Ovary (tissue), 7 donors: ENCODE measurements at regions not wholly inside any gene's neighbourhood (a gene's known extent, or its start where the extent isn't known, plus 50 kb on each side); places are given as distances from the start of the nearest gene placed in this dataset.
"Not testable (repeated sequence)": the region's sequence is repeated elsewhere in the genome, so short reads cannot be mapped to it uniquely, and the experiment has no call there.

Source experiments
- DNase-seq, 5 donors: peaks; one replicate each; pipeline ENCODE4 v3.0.0-alpha.2; 2019 to 2020
- H3K27ac ChIP-seq, 2 donors: fragments of 200-600 bp; one replicate each; pipeline versions ENCODE4 v1.5.1 to v1.8.0; 2019 to 2022
- H3K27me3 ChIP-seq: fragments of 200-600 bp; one replicate; pipeline ENCODE4 v1.8.0; 2022
- H3K36me3 ChIP-seq: fragments of 200-600 bp; sonication (generic); one replicate; pipeline ENCODE4 v1.5.1; 2019
- H3K4me1 ChIP-seq: one replicate; pipeline ENCODE4 v1.8.1; 2013; ENCODE audit warnings: mild to moderate bottlenecking, moderate library complexity; ENCODE audit not compliant: insufficient read depth
- H3K4me3 ChIP-seq: fragments of 200-600 bp; sonication (generic); one replicate; pipeline ENCODE4 v1.5.1; 2017
- H3K9me3 ChIP-seq, 2 donors: fragments of 200-600 bp in 1 of 2; sonication (generic) in 1 of 2; one replicate each; pipeline versions ENCODE4 v1.5.1 to v1.8.1; 2013 to 2019; ENCODE audit warnings: mild to moderate bottlenecking in 1 of 2, moderate library complexity in 1 of 2
- EP300 ChIP-seq: sonication (generic); formaldehyde crosslinking; IDR thresholded peaks from one replicate; pipeline ENCODE4 v1.6.1; 2017; ENCODE audit warnings: antibody characterized with exemption
- POLR2A ChIP-seq: fragments of 450-650 bp; IDR thresholded peaks from one replicate; pipeline ENCODE4 v1.6.1; 2017; ENCODE audit warnings: antibody characterized with exemption, mild to moderate bottlenecking, moderate library complexity
- WGBS, 3 donors: extraction: QIAGEN DNeasy Blood & Tissue Kit in 1 of 3; methylation state at CpG; one replicate each; pipeline versions ENCODE4 v1.1.5 to v1.1.7; 2013 to 2017; 5-methylcytosine and 5-hydroxymethylcytosine counted together
- intact Hi-C, 4 donors: fragments of 100-400 bp; cut with DNase I; formaldehyde crosslinking; loops; one replicate each; pipeline versions ENCODE4 v1.11.0 to v1.15.1; 2022 to 2023
- TF ChIP-seq, protein P1 (sequence below), 3 donors: fragments of 450-650 bp in 2 of 3; fragments of 200-600 bp in 1 of 3; IDR thresholded peaks; one replicate each; pipeline versions ENCODE4 v1.5.1 to v1.8.0; 2016 to 2022; ENCODE audit warnings: antibody characterized with exemption in 3 of 3, mild to moderate bottlenecking in 1 of 3
- donor health status: DM: no; HTN: no; CAD: no; lungs with moderate emphysema.
- donor health status: DM: no; HTN: no; CAD: no.
- donor health status: Bipolar disorder and iron deficiency.
- donor health status: DM: no; HTN: no; CAD: no.
- donor health status: DM: yes; HTN: yes; CAD: no.

DNA sequence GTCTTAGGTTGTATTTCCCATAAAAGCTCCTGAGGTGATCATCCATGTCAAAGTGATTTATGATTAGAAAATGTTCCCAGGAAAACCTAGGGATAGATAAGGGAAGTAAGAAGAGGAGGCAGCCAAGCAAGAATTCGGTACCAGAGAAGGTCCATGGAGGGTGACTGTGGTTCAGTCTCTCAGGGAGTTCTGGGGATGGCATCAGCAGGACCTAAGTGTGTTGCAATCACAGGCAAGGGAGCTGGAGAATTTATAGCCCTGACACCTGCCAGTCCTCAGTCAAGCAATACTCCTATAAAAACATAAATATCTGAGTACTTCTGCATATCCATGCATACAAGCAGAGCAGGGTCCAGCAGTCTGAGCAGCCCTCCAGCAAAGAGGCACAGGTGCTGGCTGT, 95.6 kb upstream of the TOPAZ1 start:
- Histone ChIP-seq H3K9me3 (no peaks in the 10 kb centered on the region), H3K4me1 (no peaks in the 10 kb centered on the region), H3K27ac (no peak overlapping the region), H3K36me3 (no peaks in the 10 kb centered on the region), H3K4me3 (no peak overlapping the region), H3K27me3 (no peaks in the 10 kb centered on the region)
- DNase-seq, result no peak
- TF ChIP-seq EP300, result no peak
- TF ChIP-seq, protein P1, sequence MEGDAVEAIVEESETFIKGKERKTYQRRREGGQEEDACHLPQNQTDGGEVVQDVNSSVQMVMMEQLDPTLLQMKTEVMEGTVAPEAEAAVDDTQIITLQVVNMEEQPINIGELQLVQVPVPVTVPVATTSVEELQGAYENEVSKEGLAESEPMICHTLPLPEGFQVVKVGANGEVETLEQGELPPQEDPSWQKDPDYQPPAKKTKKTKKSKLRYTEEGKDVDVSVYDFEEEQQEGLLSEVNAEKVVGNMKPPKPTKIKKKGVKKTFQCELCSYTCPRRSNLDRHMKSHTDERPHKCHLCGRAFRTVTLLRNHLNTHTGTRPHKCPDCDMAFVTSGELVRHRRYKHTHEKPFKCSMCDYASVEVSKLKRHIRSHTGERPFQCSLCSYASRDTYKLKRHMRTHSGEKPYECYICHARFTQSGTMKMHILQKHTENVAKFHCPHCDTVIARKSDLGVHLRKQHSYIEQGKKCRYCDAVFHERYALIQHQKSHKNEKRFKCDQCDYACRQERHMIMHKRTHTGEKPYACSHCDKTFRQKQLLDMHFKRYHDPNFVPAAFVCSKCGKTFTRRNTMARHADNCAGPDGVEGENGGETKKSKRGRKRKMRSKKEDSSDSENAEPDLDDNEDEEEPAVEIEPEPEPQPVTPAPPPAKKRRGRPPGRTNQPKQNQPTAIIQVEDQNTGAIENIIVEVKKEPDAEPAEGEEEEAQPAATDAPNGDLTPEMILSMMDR (IDR thresholded peaks at IDR 0.05), result no peak
- TF ChIP-seq POLR2A, result no peak
- WGBS, 3 donors, result 39 to 56% (median 54%) methylated on average over 1 of the region's 1 CpG
- intact Hi-C loops, result no loop called here

- intact Hi-C loops, result no loop called here
Observed at GRCh38 chr3:44159696-44160300, 81.9 kb upstream of the TOPAZ1 start.

GRCh38 chr3:44160818-44161217, 80.9 kb upstream of the TOPAZ1 start:
- H3K36me3 ChIP-seq, result no peaks in the 10 kb centered on the region
- H3K27me3 ChIP-seq, result no peaks in the 10 kb centered on the region
- H3K4me3 ChIP-seq, result no peak overlapping the region
- no peak overlapping the region for H3K27ac ChIP-seq
- no peak for TF ChIP-seq POLR2A
- TF ChIP-seq EP300, result no peak
- TF ChIP-seq, protein P1 (IDR thresholded peaks at IDR 0.05), result no peak
- WGBS, 3 donors, result 78 to 80% (median 79%) methylated on average over 4 of the region's 4 CpGs
- no peak for DNase-seq
- intact Hi-C loops, result no loop called here
- H3K4me1 ChIP-seq, result no peaks in the 10 kb centered on the region
- no peaks in the 10 kb centered on the region for H3K9me3 ChIP-seq

More at GRCh38 chr3:44159696-44160300, 81.9 kb upstream of the TOPAZ1 start:
- Histone ChIP-seq H3K36me3 (no peaks in the 10 kb centered on the region), H3K27me3 (no peaks in the 10 kb centered on the region), H3K9me3 (no peaks in the 10 kb centered on the region), H3K4me1 (no peaks in the 10 kb centered on the region), H3K27ac (no peak overlapping the region), H3K4me3 (no peak overlapping the region)
- 70 to 79% (median 73%) methylated on average over 2 of the region's 2 CpGs for WGBS, 3 donors
- no peak for TF ChIP-seq EP300
- TF ChIP-seq, protein P1 (IDR thresholded peaks at IDR 0.05), result no peak
- no peak for TF ChIP-seq POLR2A
- DNase-seq, result no peak

DNA sequence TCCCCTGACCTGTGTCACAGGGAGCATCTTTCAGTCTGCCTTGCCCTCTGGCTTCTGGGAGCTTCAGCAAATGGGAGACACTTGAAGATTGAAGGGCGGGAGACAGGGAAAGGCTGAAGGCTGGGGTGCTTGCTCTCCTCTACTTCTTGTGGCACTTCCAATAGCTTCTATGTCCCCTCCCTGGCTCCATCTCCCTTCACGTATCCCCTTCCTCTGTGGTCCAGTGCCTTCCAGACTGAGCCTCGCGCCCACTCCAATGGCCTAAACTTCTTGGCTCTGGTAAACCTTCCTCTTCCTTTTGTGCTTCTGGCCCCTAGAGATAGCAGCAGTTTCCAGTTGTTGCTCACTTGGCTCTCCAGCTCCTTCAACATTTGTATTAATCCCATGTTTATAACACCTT, 69.8 kb upstream of the TOPAZ1 start:
- no peaks in the 10 kb centered on the region for H3K4me1 ChIP-seq
- WGBS, 3 donors, result 91 to 94% (median 92%) methylated on average over 4 of the region's 4 CpGs
- no peaks in the 10 kb centered on the region for H3K27me3 ChIP-seq
- H3K4me3 ChIP-seq, result no peak overlapping the region
- intact Hi-C loops, result no loop called here
- DNase-seq, result no peak
- no peaks in the 10 kb centered on the region for H3K36me3 ChIP-seq
- no peak overlapping the region for H3K27ac ChIP-seq
- H3K9me3 ChIP-seq, result no peaks in the 10 kb centered on the region
- TF ChIP-seq POLR2A, result no peak
- no peak for TF ChIP-seq EP300
- TF ChIP-seq, protein P1 (IDR thresholded peaks at IDR 0.05), result no peak

- WGBS, 3 donors, result 87 to 92% (median 89%) methylated on average over 8 of the region's 8 CpGs
- not testable (repeated sequence) for DNase-seq
Observed at GRCh38 chr3:44172701-44173100, 69.0 kb upstream of the TOPAZ1 start.

More at GRCh38 chr3:44172701-44173100, 69.0 kb upstream of the TOPAZ1 start:
- H3K27me3 ChIP-seq, H3K4me3 ChIP-seq, intact Hi-C loops, H3K27ac ChIP-seq, H3K9me3 ChIP-seq, H3K4me1 ChIP-seq, H3K36me3 ChIP-seq: not testable (repeated sequence)
